AG09309 (cell line): ENCODE measurements at regions not wholly inside any gene's neighbourhood (a gene's known extent, or its start where the extent isn't known, plus 50 kb on each side); places are given as distances from the start of the nearest gene placed in this dataset.
"Not testable (repeated sequence)": the region's sequence is repeated elsewhere in the genome, so short reads cannot be mapped to it uniquely, and the experiment has no call there.

ENCODE experiments used
- DNase-seq: peaks from one replicate; pipeline ENCODE4 v3.0.0-alpha.2; 2010; ENCODE audit warnings: low read depth
- H3K4me3 ChIP-seq: 2 replicates; pipeline ENCODE4 v1.5.1; 2011; ENCODE audit warnings: mild to moderate bottlenecking, low read depth, low read length, moderate library complexity; ENCODE audit not compliant: control insufficient read depth
- TF ChIP-seq, protein P1 (sequence below): IDR thresholded peaks from 2 replicates; pipeline ENCODE4 v1.5.1; 2011; ENCODE audit warnings: mild to moderate bottlenecking, low read depth, low read length, inconsistent platforms; ENCODE audit not compliant: insufficient read depth, control insufficient read depth; ENCODE audit errors: missing control alignments

DNA sequence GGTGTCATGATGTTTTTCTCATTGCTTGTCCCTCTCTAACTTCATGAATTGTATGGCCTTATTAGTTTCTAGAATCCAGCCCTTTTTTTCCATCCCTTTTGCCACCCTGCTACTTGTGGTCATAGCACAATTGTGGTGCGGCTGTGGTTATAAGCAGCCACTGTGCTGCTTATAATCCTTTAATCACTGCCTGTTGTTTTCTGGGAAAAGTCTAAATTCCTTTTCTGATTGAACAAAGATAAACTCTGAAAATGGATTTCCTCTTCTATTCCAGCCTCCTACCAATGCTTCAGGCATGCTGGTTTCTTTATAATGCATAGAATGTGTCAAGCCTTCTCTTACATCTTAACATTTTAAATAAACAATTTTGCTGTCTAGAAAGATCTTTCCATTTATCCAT is 319.5 kb downstream of the C3orf38 start:
- no peak overlapping the region for H3K4me3 ChIP-seq
- TF ChIP-seq, protein P1, sequence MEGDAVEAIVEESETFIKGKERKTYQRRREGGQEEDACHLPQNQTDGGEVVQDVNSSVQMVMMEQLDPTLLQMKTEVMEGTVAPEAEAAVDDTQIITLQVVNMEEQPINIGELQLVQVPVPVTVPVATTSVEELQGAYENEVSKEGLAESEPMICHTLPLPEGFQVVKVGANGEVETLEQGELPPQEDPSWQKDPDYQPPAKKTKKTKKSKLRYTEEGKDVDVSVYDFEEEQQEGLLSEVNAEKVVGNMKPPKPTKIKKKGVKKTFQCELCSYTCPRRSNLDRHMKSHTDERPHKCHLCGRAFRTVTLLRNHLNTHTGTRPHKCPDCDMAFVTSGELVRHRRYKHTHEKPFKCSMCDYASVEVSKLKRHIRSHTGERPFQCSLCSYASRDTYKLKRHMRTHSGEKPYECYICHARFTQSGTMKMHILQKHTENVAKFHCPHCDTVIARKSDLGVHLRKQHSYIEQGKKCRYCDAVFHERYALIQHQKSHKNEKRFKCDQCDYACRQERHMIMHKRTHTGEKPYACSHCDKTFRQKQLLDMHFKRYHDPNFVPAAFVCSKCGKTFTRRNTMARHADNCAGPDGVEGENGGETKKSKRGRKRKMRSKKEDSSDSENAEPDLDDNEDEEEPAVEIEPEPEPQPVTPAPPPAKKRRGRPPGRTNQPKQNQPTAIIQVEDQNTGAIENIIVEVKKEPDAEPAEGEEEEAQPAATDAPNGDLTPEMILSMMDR = no peak
- DNase-seq = no peak

DNA sequence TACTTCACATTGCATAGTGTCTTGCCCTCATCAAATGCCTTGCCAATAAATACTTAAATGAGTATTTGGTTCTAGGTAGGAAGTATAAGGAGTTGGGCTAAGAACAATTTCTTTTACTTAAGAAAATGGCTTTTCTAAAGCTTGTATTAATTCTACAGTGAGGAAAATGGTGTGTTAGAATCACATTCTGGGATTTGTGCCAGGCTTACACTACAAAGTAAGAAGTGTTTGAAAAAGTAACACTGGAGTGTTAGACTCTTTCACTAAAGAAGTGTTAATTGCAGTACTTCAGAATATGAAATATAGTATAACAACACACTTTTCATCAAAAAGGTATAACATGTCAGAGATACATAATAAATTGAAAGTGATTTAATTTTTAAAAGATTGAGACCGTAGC is 328.7 kb downstream of the C3orf38 start:
- no peak overlapping the region for H3K4me3 ChIP-seq
- no peak for DNase-seq
- TF ChIP-seq, protein P1 = no peak

DNA sequence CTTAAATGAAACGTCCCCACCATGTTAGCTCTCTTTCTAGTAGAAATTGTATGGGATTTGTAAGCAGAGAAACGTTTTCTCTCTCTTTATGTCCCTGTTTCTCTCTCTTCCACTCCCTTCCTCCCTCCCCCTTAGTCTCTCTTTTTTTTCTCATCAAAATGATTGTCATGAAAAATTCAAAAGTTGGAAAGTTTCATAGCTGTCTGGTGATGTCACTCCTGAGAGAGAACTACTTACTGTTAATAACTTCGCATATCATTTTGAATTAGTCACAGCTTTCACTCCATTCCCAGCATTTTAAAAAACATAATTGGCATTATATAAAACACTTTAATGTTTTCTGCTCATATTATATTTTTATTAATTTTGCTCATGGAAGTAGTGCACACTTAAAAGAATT is 331.1 kb downstream of the C3orf38 start:
- TF ChIP-seq, protein P1 = no peak
- no peak overlapping the region for H3K4me3 ChIP-seq
- no peak for DNase-seq

GRCh38 chr3:88485001-88485400 is 335.2 kb downstream of the C3orf38 start:
- TF ChIP-seq, protein P1 = no peak
- DNase-seq = no peak
- no peak overlapping the region for H3K4me3 ChIP-seq

DNA sequence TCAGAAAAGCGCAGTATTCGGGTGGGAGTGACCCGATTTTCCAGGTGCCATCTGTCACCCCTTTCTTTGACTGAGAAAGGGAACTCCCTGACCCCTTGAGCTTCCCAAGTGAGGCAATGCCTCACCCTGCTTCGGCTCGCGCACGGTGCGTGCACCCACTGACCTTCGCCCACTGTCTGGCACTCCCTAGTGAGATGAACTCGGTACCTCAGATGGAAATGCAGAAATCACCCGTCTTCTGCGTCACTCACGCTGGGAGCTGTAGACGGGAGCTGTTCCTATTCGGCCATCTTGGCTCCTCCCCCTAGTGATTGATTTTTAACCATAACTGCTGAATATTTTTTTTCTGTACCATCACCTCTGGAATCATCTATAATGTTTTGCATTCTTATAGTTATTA is 359.1 kb downstream of the C3orf38 start:
- H3K4me3 ChIP-seq, DNase-seq: not testable (repeated sequence)

DNA sequence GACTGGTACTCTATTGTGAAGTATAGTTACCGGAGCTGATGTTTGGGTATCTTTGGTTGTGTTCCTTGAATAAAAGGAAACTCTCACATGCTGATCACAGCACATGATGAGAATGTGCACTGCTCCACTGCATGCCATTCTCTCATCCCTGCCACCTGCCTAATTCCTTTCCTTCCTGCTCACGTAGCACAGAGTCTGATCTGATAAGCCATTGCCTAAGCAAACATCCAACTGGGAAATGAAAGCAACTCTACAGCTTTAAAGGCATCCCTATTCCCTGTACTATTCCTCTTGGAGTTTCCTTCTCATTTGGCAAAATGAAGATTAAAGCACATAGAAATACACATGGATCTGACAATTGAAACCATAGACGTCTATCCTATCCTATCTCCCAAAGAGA is 359.8 kb downstream of the C3orf38 start:
- no peak for DNase-seq
- H3K4me3 ChIP-seq = no peak overlapping the region
- TF ChIP-seq, protein P1 = no peak

- TF ChIP-seq, protein P1 = no peak
- no peak overlapping the region for H3K4me3 ChIP-seq
- no peak for DNase-seq
Measured at GRCh38 chr3:88528494-88528893, 378.7 kb downstream of the C3orf38 start.
